B cell (primary cell): ENCODE measurements at regions not wholly inside any gene's neighbourhood (a gene's known extent, or its start where the extent isn't known, plus 50 kb on each side); places are given as distances from the start of the nearest gene placed in this dataset.

Experiments used
- ATAC-seq: fragments of 200-7000 bp; cut with Tn5 transposase; one replicate; pipeline ENCODE4 v1.10.0; 2021; ENCODE audit warnings: low read depth, mild to moderate bottlenecking, moderate number of reproducible peaks, moderate library complexity
- CTCF ChIA-PET: fragments of 350-600 bp; sonication (Branson Sonifier 250); formaldehyde crosslinking; loops from one replicate; lab custom pipeline; 2021; ENCODE audit warnings: antibody characterized with exemption, inconsistent platforms; lab: Charles Lee
- POLR2A ChIA-PET: fragments of 350-600 bp; sonication (Branson Sonifier 250); formaldehyde crosslinking; loops from one replicate; lab custom pipeline; 2021; ENCODE audit warnings: antibody characterized with exemption; lab: Charles Lee
- DNase-seq: peaks from one replicate; pipeline ENCODE4 v3.0.0; 2013
- H2AFZ ChIP-seq: 2 replicates; pipeline ENCODE4 v1.6.1; 2012; ENCODE audit warnings: mild to moderate bottlenecking, low read depth, low read length; ENCODE audit not compliant: insufficient read depth, poor library complexity, severe bottlenecking
- H3K27ac ChIP-seq, 2 donors: 1 replicate in 1 of 2; 2 replicates in 1 of 2; pipeline ENCODE4 v1.5.1; 2012 to 2013; ENCODE audit warnings: low read length in 2 of 2, mild to moderate bottlenecking in 2 of 2, moderate library complexity in 1 of 2
- H3K27me3 ChIP-seq, 4 experiments: fragments of 200-600 bp in 1 of 4; sonication (generic) in 1 of 4; replicated peaks in 1 of 4; 1 replicate in 2 of 4; 2 replicates in 2 of 4; pipeline versions ENCODE4 v1.6.1 to v1.7.0; 2013 to 2016; ENCODE audit warnings: low read length in 3 of 4, mild to moderate bottlenecking in 2 of 4, mixed read lengths in 1 of 4, moderate library complexity in 1 of 4; ENCODE audit not compliant: insufficient read depth in 4 of 4, control insufficient read depth in 3 of 4; ENCODE audit errors: control extremely low read depth in 1 of 4
- H3K36me3 ChIP-seq, 2 experiments: replicated peaks in 1 of 2; 1 replicate in 1 of 2; 2 replicates in 1 of 2; pipeline versions ENCODE4 v1.6.1 to v1.7.1; 2013; ENCODE audit warnings: low read length in 1 of 2; ENCODE audit not compliant: insufficient read depth in 2 of 2, control insufficient read depth in 1 of 2; ENCODE audit errors: control extremely low read depth in 1 of 2, extremely low read depth in 1 of 2
- H3K4me1 ChIP-seq, 2 donors: fragments of 200-600 bp in 1 of 2; sonication (generic) in 1 of 2; 1 replicate in 1 of 2; 2 replicates in 1 of 2; pipeline versions ENCODE4 v1.5.1 to v1.6.1; 2013 to 2017; ENCODE audit warnings: low read length in 2 of 2; ENCODE audit not compliant: control insufficient read depth in 2 of 2, insufficient read depth in 2 of 2
- H3K4me2 ChIP-seq: replicated peaks from 2 replicates; pipeline ENCODE3; 2012; ENCODE audit warnings: mild to moderate bottlenecking, low read depth, low read length; ENCODE audit not compliant: poor library complexity, severe bottlenecking
- H3K4me3 ChIP-seq, 5 experiments: fragments of 200-600 bp in 1 of 5; sonication (generic) in 1 of 5; 1 replicate in 3 of 5; 2 replicates in 2 of 5; pipeline versions ENCODE4 v1.5.1 to v1.7.0; 2011 to 2016; ENCODE audit warnings: low read length in 4 of 5, mild to moderate bottlenecking in 4 of 5, low read depth in 2 of 5, control low read depth in 1 of 5, moderate library complexity in 1 of 5; ENCODE audit not compliant: insufficient read depth in 1 of 5; ENCODE audit errors: control extremely low read depth in 1 of 5, extremely low read depth in 1 of 5
- H3K79me2 ChIP-seq: fragments of 200-600 bp; sonication (generic); one replicate; pipeline ENCODE4 v1.6.0; 2016; ENCODE audit warnings: low read length; ENCODE audit not compliant: control insufficient read depth, insufficient read depth
- H3K9ac ChIP-seq: fragments of 200-600 bp; sonication (generic); 2 replicates; pipeline ENCODE4 v1.6.1; 2017; ENCODE audit warnings: mild to moderate bottlenecking, low read length, moderate library complexity
- H3K9me3 ChIP-seq, 3 donors: one replicate each; pipeline versions ENCODE4 v1.6.1 to v1.7.1; 2013; ENCODE audit warnings: low read length in 2 of 3; ENCODE audit not compliant: control insufficient read depth in 2 of 3, insufficient read depth in 1 of 3; ENCODE audit errors: control extremely low read depth in 1 of 3
- H4K20me1 ChIP-seq: 2 replicates; pipeline ENCODE4 v1.6.0; 2012; ENCODE audit warnings: mild to moderate bottlenecking, low read length; ENCODE audit not compliant: insufficient read depth, control insufficient read depth, poor library complexity, severe bottlenecking
- H3K27ac Mint-ChIP-seq: one replicate; pipeline ENCODE4 v1.8.0; 2021; ENCODE audit warnings: mixed read lengths
- H3K27me3 Mint-ChIP-seq: one replicate; pipeline ENCODE4 v1.8.0; 2021; ENCODE audit warnings: mixed read lengths
- H3K4me1 Mint-ChIP-seq: one replicate; pipeline ENCODE4 v1.8.0; 2021; ENCODE audit warnings: mixed read lengths
- H3K4me3 Mint-ChIP-seq: one replicate; pipeline ENCODE4 v1.8.0; 2021; ENCODE audit warnings: mixed read lengths
- H3K9me3 Mint-ChIP-seq: one replicate; pipeline ENCODE4 v1.8.0; 2022; ENCODE audit warnings: mixed read lengths; ENCODE audit not compliant: insufficient read depth
- CTCF ChIP-seq: fragments of 200-600 bp; IDR thresholded peaks from one replicate; pipeline ENCODE4 v1.8.0; 2022; ENCODE audit warnings: antibody characterized with exemption, mild to moderate bottlenecking
- EZH2 ChIP-seq: IDR thresholded peaks from 2 replicates; pipeline ENCODE4 v1.6.1; 2012; ENCODE audit warnings: borderline replicate concordance, low read depth, mild to moderate bottlenecking, moderate library complexity, low read length; ENCODE audit not compliant: insufficient read depth, poor library complexity, severe bottlenecking
- WGBS: methylation state at CpG from one replicate; pipeline ENCODE4 v1.1.5; 2013; ENCODE audit warnings: missing lambda C conversion rate; ENCODE audit not compliant: insufficient coverage; 5-methylcytosine and 5-hydroxymethylcytosine counted together
- intact Hi-C: fragments of 100-400 bp; cut with micrococcal nuclease; formaldehyde crosslinking; loops from one replicate; pipeline ENCODE4 v1.10.0; 2022

DNA sequence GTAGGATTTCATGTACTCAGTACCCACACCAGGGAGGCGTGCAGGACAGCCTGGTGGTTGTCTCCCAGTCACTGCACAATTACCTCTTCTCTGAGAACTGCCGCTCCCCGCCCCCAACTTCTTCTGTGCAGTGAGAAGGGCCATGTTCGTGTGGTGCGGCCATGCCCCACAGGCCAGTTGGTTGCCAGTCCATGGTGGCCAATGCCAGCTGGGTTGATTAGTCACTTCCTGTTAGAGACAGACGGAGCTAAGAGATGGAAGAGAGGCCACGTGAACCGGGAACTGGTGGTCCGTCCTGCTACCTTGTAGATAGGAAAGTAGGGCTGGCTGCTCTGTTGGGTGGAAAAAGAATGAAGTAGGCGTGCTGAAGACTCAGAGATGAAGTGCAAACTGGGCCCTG, 206.5 kb downstream of the ABCC12 start:
- Histone ChIP-seq H3K9me3 (peaks cover 0 to 7% (median 0%) of the 10 kb centered on the region in 3 donors), H3K4me3 (no peak overlapping the region), H3K36me3 (no peaks in the 10 kb centered on the region), H3K4me2 (no peak overlapping the region), H3K4me1 (no peaks in the 10 kb centered on the region), H2AFZ (no peak overlapping the region), H3K27ac (no peak overlapping the region), H3K27me3 (no peaks in the 10 kb centered on the region), H3K9ac (no peak overlapping the region), H4K20me1 (no peaks in the 10 kb centered on the region), H3K79me2 (no peaks in the 10 kb centered on the region)
- no peak overlapping the region for H3K4me3 Mint-ChIP-seq
- ATAC-seq (no peak), DNase-seq (no peak)
- H3K27ac Mint-ChIP-seq: no peak overlapping the region
- intact Hi-C loops: no loop called here
- CTCF ChIA-PET: no interaction called here
- no peak for TF ChIP-seq EZH2
- TF ChIP-seq CTCF: no peak
- peaks cover 7% of the 10 kb centered on the region for H3K27me3 Mint-ChIP-seq
- POLR2A ChIA-PET: no interaction called here
- H3K9me3 Mint-ChIP-seq: no peaks in the 10 kb centered on the region
- WGBS: 82% methylated on average over 10 of the region's 10 CpGs
- no peaks in the 10 kb centered on the region for H3K4me1 Mint-ChIP-seq

DNA sequence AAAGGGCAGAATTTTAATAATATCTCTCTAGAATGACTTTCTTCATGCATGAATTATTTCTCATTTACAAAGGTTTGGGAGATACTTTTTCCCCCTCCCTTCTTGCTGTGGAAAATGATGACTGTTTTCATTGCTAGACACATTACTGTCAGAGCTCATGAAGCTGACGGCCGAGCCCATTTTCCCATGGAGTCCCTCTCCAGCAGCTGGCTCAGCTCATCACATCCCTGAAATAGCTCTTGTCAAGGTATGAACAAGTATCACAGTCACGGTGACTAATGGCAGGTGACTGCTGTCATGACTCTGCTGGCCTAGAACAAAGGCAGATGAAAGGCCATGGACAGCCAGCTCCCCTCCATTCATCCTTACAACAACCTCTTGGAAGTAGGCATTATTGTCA, 208.1 kb downstream of the ABCC12 start:
- Histone ChIP-seq H3K9ac (no peak overlapping the region), H3K4me3 (no peak overlapping the region), H3K4me2 (no peak overlapping the region), H4K20me1 (no peaks in the 10 kb centered on the region), H3K36me3 (no peaks in the 10 kb centered on the region), H3K79me2 (no peaks in the 10 kb centered on the region), H3K4me1 (no peaks in the 10 kb centered on the region), H3K9me3 (peaks cover 0 to 7% (median 0%) of the 10 kb centered on the region in 3 donors), H3K27ac (no peak overlapping the region), H2AFZ (no peak overlapping the region), H3K27me3 (no peaks in the 10 kb centered on the region)
- ATAC-seq (no peak), DNase-seq (no peak)
- TF ChIP-seq CTCF (no peak), EZH2 (no peak)
- Mint-ChIP-seq H3K4me3 (no peak overlapping the region), H3K4me1 (no peaks in the 10 kb centered on the region), H3K9me3 (no peaks in the 10 kb centered on the region), H3K27ac (no peak overlapping the region), H3K27me3 (peaks cover 7% of the 10 kb centered on the region)
- POLR2A ChIA-PET: no interaction called here
- intact Hi-C loops: no loop called here
- WGBS: 76% methylated on average over 3 of the region's 3 CpGs
- CTCF ChIA-PET: no interaction called here
